ENCODE measurements at regions not wholly inside any gene's neighbourhood (a gene's known extent, or its start where the extent isn't known, plus 50 kb on each side); places are given as distances from the start of the nearest gene placed in this dataset.

- DNase-seq, result no peak
These were observed 221.5 kb upstream of the CELF2 start for GRCh38 chr10:10796061-10796773.

- no peak for DNase-seq
These were observed 220.8 kb upstream of the CELF2 start for GRCh38 chr10:10796774-10797415.

- no peak for DNase-seq
These were observed 220.2 kb upstream of the CELF2 start for GRCh38 chr10:10797513-10797912.

- DNase-seq, result no peak
These were observed 219.4 kb upstream of the CELF2 start for GRCh38 chr10:10798102-10798863.

GRCh38 chr10:10798864-10799192, 218.8 kb upstream of the CELF2 start:
- no peak for DNase-seq

- DNase-seq, result no peak
These were observed 216.7 kb upstream of the CELF2 start for GRCh38 chr10:10800961-10801360.

- DNase-seq, result no peak
These were observed 214.4 kb upstream of the CELF2 start for GRCh38 chr10:10803278-10803677.

GRCh38 chr10:10804061-10804460, 213.6 kb upstream of the CELF2 start:
- no peak for DNase-seq

- no peak for DNase-seq
These were observed 212.5 kb upstream of the CELF2 start for GRCh38 chr10:10804998-10805740.

GRCh38 chr10:10807106-10807505, 210.6 kb upstream of the CELF2 start:
- no peak for DNase-seq

GRCh38 chr10:10811562-10811961, 206.1 kb upstream of the CELF2 start:
- DNase-seq, result no peak

GRCh38 chr10:10813656-10814055, 204.0 kb upstream of the CELF2 start:
- DNase-seq, result no peak

GRCh38 chr10:10814069-10814468, 203.6 kb upstream of the CELF2 start:
- no peak for DNase-seq

GRCh38 chr10:10816447-10816846, 201.2 kb upstream of the CELF2 start:
- no peak for DNase-seq

- no peak for DNase-seq
These were observed 200.1 kb upstream of the CELF2 start for GRCh38 chr10:10817609-10818008.

- DNase-seq, result no peak
These were observed 199.6 kb upstream of the CELF2 start for GRCh38 chr10:10818082-10818481.

GRCh38 chr10:10819206-10819856, 198.3 kb upstream of the CELF2 start:
- DNase-seq, result no peak

GRCh38 chr10:10821926-10822325, 195.7 kb upstream of the CELF2 start:
- no peak for DNase-seq

GRCh38 chr10:10824591-10825148, 193.0 kb upstream of the CELF2 start:
- DNase-seq, result no peak

GRCh38 chr10:10826125-10826524, 191.5 kb upstream of the CELF2 start:
- no peak for DNase-seq

- DNase-seq, result no peak
These were observed 189.0 kb upstream of the CELF2 start for GRCh38 chr10:10828623-10829022.

- no peak for DNase-seq
These were observed 188.1 kb upstream of the CELF2 start for GRCh38 chr10:10829576-10829975.
